ENCODE measurements at regions not wholly inside any gene's neighbourhood (a gene's known extent, or its start where the extent isn't known, plus 50 kb on each side); places are given as distances from the start of the nearest gene placed in this dataset.

- DNase-seq (ENCODE audit: low read depth in 4 of 4, low spot score in 2 of 4) = no peak
Measured at GRCh38 chr5:130280528-130281217, 376.4 kb downstream of the CHSY3 start.

GRCh38 chr5:130279386-130279785 lies 375.1 kb downstream of the CHSY3 start:
- no peak for DNase-seq (ENCODE audit: low read depth in 4 of 4, low spot score in 2 of 4)

- DNase-seq (ENCODE audit: low read depth in 4 of 4, low spot score in 2 of 4) = no peak
Measured at GRCh38 chr5:130278136-130278535, 373.9 kb downstream of the CHSY3 start.

GRCh38 chr5:130277522-130277921 lies 373.3 kb downstream of the CHSY3 start:
- DNase-seq (ENCODE audit: low read depth in 4 of 4, low spot score in 2 of 4) = no peak

- no peak for DNase-seq (ENCODE audit: low read depth in 4 of 4, low spot score in 2 of 4)
Measured at GRCh38 chr5:130277002-130277401, 372.7 kb downstream of the CHSY3 start.

- no peak for DNase-seq (ENCODE audit: low read depth in 4 of 4, low spot score in 2 of 4)
Measured at GRCh38 chr5:130272837-130273236, 368.6 kb downstream of the CHSY3 start.

GRCh38 chr5:130270786-130271185 lies 366.5 kb downstream of the CHSY3 start:
- no peak for DNase-seq (ENCODE audit: low read depth in 4 of 4, low spot score in 2 of 4)

GRCh38 chr5:130268489-130268888 lies 364.2 kb downstream of the CHSY3 start:
- no peak for DNase-seq (ENCODE audit: low read depth in 4 of 4, low spot score in 2 of 4)

GRCh38 chr5:130267926-130268325 lies 363.7 kb downstream of the CHSY3 start:
- no peak for DNase-seq (ENCODE audit: low read depth in 4 of 4, low spot score in 2 of 4)

GRCh38 chr5:130260481-130260880 lies 356.2 kb downstream of the CHSY3 start:
- DNase-seq (ENCODE audit: low read depth in 4 of 4, low spot score in 2 of 4) = no peak

- DNase-seq (ENCODE audit: low read depth in 4 of 4, low spot score in 2 of 4) = no peak
Measured at GRCh38 chr5:130251931-130252330, 347.7 kb downstream of the CHSY3 start.

GRCh38 chr5:130243641-130244040 lies 339.4 kb downstream of the CHSY3 start:
- DNase-seq (ENCODE audit: low read depth in 4 of 4, low spot score in 2 of 4) = no peak

GRCh38 chr5:130237721-130238120 lies 333.5 kb downstream of the CHSY3 start:
- no peak for DNase-seq (ENCODE audit: low read depth in 4 of 4, low spot score in 2 of 4)

Measured in left renal cortex interstitium (tissue), 4 donors.